DOHH2 (cell line): ENCODE measurements at regions not wholly inside any gene's neighbourhood (a gene's known extent, or its start where the extent isn't known, plus 50 kb on each side); places are given as distances from the start of the nearest gene placed in this dataset.

Experiments used
- CTCF ChIP-seq: fragments of 200-600 bp; sonication (generic); IDR thresholded peaks from one replicate; pipeline ENCODE4 v1.5.1; 2014; ENCODE audit warnings: antibody characterized with exemption, mild to moderate bottlenecking, low read depth, low read length; ENCODE audit not compliant: poor library complexity, severe bottlenecking
- EZH2phosphoT487 ChIP-seq: fragments of 200-600 bp; sonication (generic); IDR thresholded peaks from 2 replicates; pipeline ENCODE4 v1.6.1; 2017; ENCODE audit warnings: borderline replicate concordance, mild to moderate bottlenecking, antibody characterized with exemption, low read length, moderate library complexity, mixed read lengths

GRCh38 chr5:82901281-82901888, 175.8 kb downstream of the TMEM167A start:
- TF ChIP-seq CTCF = no peak
- TF ChIP-seq EZH2phosphoT487 = no peak
